ENCODE measurements at regions not wholly inside any gene's neighbourhood (a gene's known extent, or its start where the extent isn't known, plus 50 kb on each side); places are given as distances from the start of the nearest gene placed in this dataset.
A peak's percentile ranks its signal among the peaks of the same experiment; 100 is the strongest.

GRCh38 chr3:117266806-117267205 lies 557.2 kb downstream of the TUSC7 start:
- no peak for DNase-seq

GRCh38 chr3:117268318-117268717 lies 558.7 kb downstream of the TUSC7 start:
- DNase-seq, result no peak

GRCh38 chr3:117272274-117272673 lies 562.7 kb downstream of the TUSC7 start:
- DNase-seq, result no peak

- DNase-seq, result no peak
These were observed 563.4 kb downstream of the TUSC7 start for GRCh38 chr3:117272876-117273523.

GRCh38 chr3:117277816-117278215 lies 568.2 kb downstream of the TUSC7 start:
- DNase-seq, result no peak

GRCh38 chr3:117278424-117279190 lies 569.0 kb downstream of the TUSC7 start:
- peak; percentile 88 to 92 for DNase-seq

GRCh38 chr3:117281371-117281770 lies 571.8 kb downstream of the TUSC7 start:
- no peak for DNase-seq

- no peak for DNase-seq
These were observed 573.0 kb downstream of the TUSC7 start for GRCh38 chr3:117282566-117282965.

- peak; percentile 11 to 33 for DNase-seq
These were observed 576.2 kb downstream of the TUSC7 start for GRCh38 chr3:117285737-117286136.

GRCh38 chr3:117286488-117286887 lies 576.9 kb downstream of the TUSC7 start:
- DNase-seq, result no peak

GRCh38 chr3:117287602-117288001 lies 578.0 kb downstream of the TUSC7 start:
- no peak for DNase-seq

- DNase-seq, result no peak
These were observed 581.9 kb downstream of the TUSC7 start for GRCh38 chr3:117291476-117291875.

GRCh38 chr3:117297065-117297464 lies 587.5 kb downstream of the TUSC7 start:
- no peak for DNase-seq

GRCh38 chr3:117297541-117297940 lies 588.0 kb downstream of the TUSC7 start:
- DNase-seq, result no peak

GRCh38 chr3:117298273-117298672 lies 588.7 kb downstream of the TUSC7 start:
- DNase-seq, result no peak

GRCh38 chr3:117302428-117302827 lies 592.8 kb downstream of the TUSC7 start:
- DNase-seq, result no peak

GRCh38 chr3:117303443-117303842 lies 593.9 kb downstream of the TUSC7 start:
- DNase-seq, result no peak

GRCh38 chr3:117304681-117305080 lies 595.1 kb downstream of the TUSC7 start:
- no peak for DNase-seq

- DNase-seq, result no peak
These were observed 596.1 kb downstream of the TUSC7 start for GRCh38 chr3:117305681-117306080.

- DNase-seq, result no peak
These were observed 596.7 kb downstream of the TUSC7 start for GRCh38 chr3:117306299-117306698.

- no peak for DNase-seq
These were observed 598.8 kb downstream of the TUSC7 start for GRCh38 chr3:117308353-117308752.

GRCh38 chr3:117308756-117309155 lies 599.2 kb downstream of the TUSC7 start:
- no peak for DNase-seq

GRCh38 chr3:117310536-117310935 lies 601.0 kb downstream of the TUSC7 start:
- DNase-seq, result no peak

GRCh38 chr3:117314441-117315150 lies 605.0 kb downstream of the TUSC7 start:
- DNase-seq, result no peak
